ENCODE measurements at regions not wholly inside any gene's neighbourhood (a gene's known extent, or its start where the extent isn't known, plus 50 kb on each side); places are given as distances from the start of the nearest gene placed in this dataset.

GRCh38 chr5:173767574-173768266, 120.4 kb upstream of the CPEB4 start:
- no peaks in the 10 kb centered on the region for H3K9me3 ChIP-seq (ENCODE audit: control insufficient read depth, insufficient read depth, low read length)
- H4K20me1 ChIP-seq (ENCODE audit: control insufficient read depth, insufficient read depth, low read depth, low read length) = no peaks in the 10 kb centered on the region
- no peak for TF ChIP-seq EZH2phosphoT487 (IDR thresholded peaks at IDR 0.05; ENCODE audit: borderline replicate concordance, low read length)
- no peak for TF ChIP-seq CTCF (IDR thresholded peaks at IDR 0.05; ENCODE audit: low read depth, low read length, poor library complexity, severe bottlenecking)
- H3K9me2 ChIP-seq (replicated peaks; ENCODE audit: control insufficient read depth, low read length) = no peaks in the 10 kb centered on the region
- H3K27me3 ChIP-seq (ENCODE audit: control insufficient read depth, low read length) = peaks cover 4% of the 10 kb centered on the region; the same call in 1 of the 2 replicates
- H3K4me3 ChIP-seq (ENCODE audit: low read length) = no peak overlapping the region
- H3K4me1 ChIP-seq (ENCODE audit: control insufficient read depth, low read length) = peaks cover 26% of the 10 kb centered on the region
- no peak overlapping the region for H3K27ac ChIP-seq (ENCODE audit: low read depth, low read length)
- no peak overlapping the region for H3K4me2 ChIP-seq (ENCODE audit: low read length)
- no peaks in the 10 kb centered on the region for H3K79me2 ChIP-seq (ENCODE audit: control insufficient read depth, low read length)
- H3F3A ChIP-seq (ENCODE audit: control insufficient read depth, insufficient read depth) = no peaks in the 10 kb centered on the region
- H3K36me3 ChIP-seq (ENCODE audit: control insufficient read depth, low read length) = no peaks in the 10 kb centered on the region

GRCh38 chr5:173768267-173768806, 119.8 kb upstream of the CPEB4 start:
- Histone ChIP-seq H3K4me2 (ENCODE audit: low read length) (no peak overlapping the region), H3K36me3 (ENCODE audit: control insufficient read depth, low read length) (no peaks in the 10 kb centered on the region), H3K9me2 (replicated peaks; ENCODE audit: control insufficient read depth, low read length) (no peaks in the 10 kb centered on the region), H3K27me3 (ENCODE audit: control insufficient read depth, low read length) (peaks cover under 1% of the 10 kb centered on the region; the same call in 1 of the 2 replicates), H4K20me1 (ENCODE audit: control insufficient read depth, insufficient read depth, low read depth, low read length) (no peaks in the 10 kb centered on the region), H3K27ac (ENCODE audit: low read depth, low read length) (no peak overlapping the region), H3K79me2 (ENCODE audit: control insufficient read depth, low read length) (no peaks in the 10 kb centered on the region), H3K4me3 (ENCODE audit: low read length) (no peak overlapping the region), H3K9me3 (ENCODE audit: control insufficient read depth, insufficient read depth, low read length) (no peaks in the 10 kb centered on the region), H3F3A (ENCODE audit: control insufficient read depth, insufficient read depth) (no peaks in the 10 kb centered on the region), H3K4me1 (ENCODE audit: control insufficient read depth, low read length) (peaks cover 24% of the 10 kb centered on the region)
- TF ChIP-seq EZH2phosphoT487 (IDR thresholded peaks at IDR 0.05; ENCODE audit: borderline replicate concordance, low read length) (no peak), CTCF (IDR thresholded peaks at IDR 0.05; ENCODE audit: low read depth, low read length, poor library complexity, severe bottlenecking) (no peak)

- Histone ChIP-seq H3K4me3 (ENCODE audit: low read length) (no peak overlapping the region), H3K79me2 (ENCODE audit: control insufficient read depth, low read length) (no peaks in the 10 kb centered on the region), H3K9me2 (replicated peaks; ENCODE audit: control insufficient read depth, low read length) (no peaks in the 10 kb centered on the region), H3K4me1 (ENCODE audit: control insufficient read depth, low read length) (peaks cover 24% of the 10 kb centered on the region), H3K4me2 (ENCODE audit: low read length) (no peak overlapping the region), H4K20me1 (ENCODE audit: control insufficient read depth, insufficient read depth, low read depth, low read length) (no peaks in the 10 kb centered on the region), H3K36me3 (ENCODE audit: control insufficient read depth, low read length) (no peaks in the 10 kb centered on the region), H3K27ac (ENCODE audit: low read depth, low read length) (no peak overlapping the region), H3K27me3 (ENCODE audit: control insufficient read depth, low read length) (no peaks in the 10 kb centered on the region), H3F3A (ENCODE audit: control insufficient read depth, insufficient read depth) (no peaks in the 10 kb centered on the region), H3K9me3 (ENCODE audit: control insufficient read depth, insufficient read depth, low read length) (no peaks in the 10 kb centered on the region)
- TF ChIP-seq EZH2phosphoT487 (IDR thresholded peaks at IDR 0.05; ENCODE audit: borderline replicate concordance, low read length) (no peak), CTCF (IDR thresholded peaks at IDR 0.05; ENCODE audit: low read depth, low read length, poor library complexity, severe bottlenecking) (no peak)
Observed at GRCh38 chr5:173768891-173769290, 119.3 kb upstream of the CPEB4 start.
